ENCODE measurements at regions not wholly inside any gene's neighbourhood (a gene's known extent, or its start where the extent isn't known, plus 50 kb on each side); places are given as distances from the start of the nearest gene placed in this dataset.

DNA sequence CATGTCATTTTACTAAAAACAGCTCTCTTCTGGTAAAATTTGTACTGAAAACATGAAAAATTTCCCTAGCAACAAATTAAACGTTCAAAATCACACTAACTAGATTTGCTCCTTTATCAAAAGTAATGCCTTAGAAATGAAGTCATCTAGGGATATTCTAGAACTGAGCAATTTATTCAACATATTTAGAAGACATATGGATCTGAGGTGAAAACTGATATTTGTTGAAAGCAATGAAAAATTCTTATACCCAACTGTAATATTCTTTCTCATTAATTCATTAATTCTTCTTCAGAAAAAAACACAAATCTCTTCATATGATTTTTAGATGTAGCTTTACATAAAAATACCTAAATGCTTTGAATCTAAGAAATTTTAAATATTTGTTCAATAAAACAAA lies 604.9 kb downstream of the NR2F1-AS1 start:
- TF ChIP-seq, protein P1, sequence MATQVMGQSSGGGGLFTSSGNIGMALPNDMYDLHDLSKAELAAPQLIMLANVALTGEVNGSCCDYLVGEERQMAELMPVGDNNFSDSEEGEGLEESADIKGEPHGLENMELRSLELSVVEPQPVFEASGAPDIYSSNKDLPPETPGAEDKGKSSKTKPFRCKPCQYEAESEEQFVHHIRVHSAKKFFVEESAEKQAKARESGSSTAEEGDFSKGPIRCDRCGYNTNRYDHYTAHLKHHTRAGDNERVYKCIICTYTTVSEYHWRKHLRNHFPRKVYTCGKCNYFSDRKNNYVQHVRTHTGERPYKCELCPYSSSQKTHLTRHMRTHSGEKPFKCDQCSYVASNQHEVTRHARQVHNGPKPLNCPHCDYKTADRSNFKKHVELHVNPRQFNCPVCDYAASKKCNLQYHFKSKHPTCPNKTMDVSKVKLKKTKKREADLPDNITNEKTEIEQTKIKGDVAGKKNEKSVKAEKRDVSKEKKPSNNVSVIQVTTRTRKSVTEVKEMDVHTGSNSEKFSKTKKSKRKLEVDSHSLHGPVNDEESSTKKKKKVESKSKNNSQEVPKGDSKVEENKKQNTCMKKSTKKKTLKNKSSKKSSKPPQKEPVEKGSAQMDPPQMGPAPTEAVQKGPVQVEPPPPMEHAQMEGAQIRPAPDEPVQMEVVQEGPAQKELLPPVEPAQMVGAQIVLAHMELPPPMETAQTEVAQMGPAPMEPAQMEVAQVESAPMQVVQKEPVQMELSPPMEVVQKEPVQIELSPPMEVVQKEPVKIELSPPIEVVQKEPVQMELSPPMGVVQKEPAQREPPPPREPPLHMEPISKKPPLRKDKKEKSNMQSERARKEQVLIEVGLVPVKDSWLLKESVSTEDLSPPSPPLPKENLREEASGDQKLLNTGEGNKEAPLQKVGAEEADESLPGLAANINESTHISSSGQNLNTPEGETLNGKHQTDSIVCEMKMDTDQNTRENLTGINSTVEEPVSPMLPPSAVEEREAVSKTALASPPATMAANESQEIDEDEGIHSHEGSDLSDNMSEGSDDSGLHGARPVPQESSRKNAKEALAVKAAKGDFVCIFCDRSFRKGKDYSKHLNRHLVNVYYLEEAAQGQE (IDR thresholded peaks at IDR 0.05; ENCODE audit: borderline replicate concordance) = no peak
- TF ChIP-seq, protein P2, sequence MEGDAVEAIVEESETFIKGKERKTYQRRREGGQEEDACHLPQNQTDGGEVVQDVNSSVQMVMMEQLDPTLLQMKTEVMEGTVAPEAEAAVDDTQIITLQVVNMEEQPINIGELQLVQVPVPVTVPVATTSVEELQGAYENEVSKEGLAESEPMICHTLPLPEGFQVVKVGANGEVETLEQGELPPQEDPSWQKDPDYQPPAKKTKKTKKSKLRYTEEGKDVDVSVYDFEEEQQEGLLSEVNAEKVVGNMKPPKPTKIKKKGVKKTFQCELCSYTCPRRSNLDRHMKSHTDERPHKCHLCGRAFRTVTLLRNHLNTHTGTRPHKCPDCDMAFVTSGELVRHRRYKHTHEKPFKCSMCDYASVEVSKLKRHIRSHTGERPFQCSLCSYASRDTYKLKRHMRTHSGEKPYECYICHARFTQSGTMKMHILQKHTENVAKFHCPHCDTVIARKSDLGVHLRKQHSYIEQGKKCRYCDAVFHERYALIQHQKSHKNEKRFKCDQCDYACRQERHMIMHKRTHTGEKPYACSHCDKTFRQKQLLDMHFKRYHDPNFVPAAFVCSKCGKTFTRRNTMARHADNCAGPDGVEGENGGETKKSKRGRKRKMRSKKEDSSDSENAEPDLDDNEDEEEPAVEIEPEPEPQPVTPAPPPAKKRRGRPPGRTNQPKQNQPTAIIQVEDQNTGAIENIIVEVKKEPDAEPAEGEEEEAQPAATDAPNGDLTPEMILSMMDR (IDR thresholded peaks at IDR 0.05; ENCODE audit: poor library complexity, severe bottlenecking) = no peak
- TF ChIP-seq POLR2AphosphoS5 (IDR thresholded peaks at IDR 0.05) = no peak
